PC-9 (cell line): ENCODE measurements at regions not wholly inside any gene's neighbourhood (a gene's known extent, or its start where the extent isn't known, plus 50 kb on each side); places are given as distances from the start of the nearest gene placed in this dataset.

Experiments
- BruUV-seq: library from RNA; stranded (reverse); fragments of 400-500 nt; replicated peaks from 2 replicates; lab custom pipeline; 2021; lab: Mats Ljungman, UMichigan
- CTCF ChIA-PET: fragments of 300-600 bp; sonication (Branson Sonifier 250); formaldehyde crosslinking; loops from one replicate; lab custom pipeline; 2022; ENCODE audit warnings: antibody characterized with exemption; lab: Charles Lee
- POLR2A ChIA-PET: fragments of 300-600 bp; sonication (Branson Sonifier 250); formaldehyde crosslinking; loops from one replicate; lab custom pipeline; 2022; ENCODE audit warnings: antibody characterized with exemption; ENCODE audit not compliant: unreplicated experiment; lab: Charles Lee
- DNase-seq, 2 experiments: peaks; one replicate each; pipeline versions ENCODE4 v3.0.0 to v3.0.0-alpha.2; 2015 to 2022; ENCODE audit warnings: mixed read lengths in 1 of 2
- H2AFZ ChIP-seq: fragments of 200-600 bp; sonication (generic); 2 replicates; pipeline ENCODE4 v1.8.1; 2017; ENCODE audit warnings: antibody characterized with exemption
- H3F3A ChIP-seq: fragments of 200-600 bp; sonication (generic); 2 replicates; pipeline ENCODE4 v1.8.1; 2017; ENCODE audit warnings: antibody characterized with exemption, mild to moderate bottlenecking, low read depth; ENCODE audit not compliant: insufficient read depth
- H3K27ac ChIP-seq: fragments of 200-600 bp; sonication (generic); 2 replicates; pipeline ENCODE4 v1.6.1; 2016; ENCODE audit warnings: mixed run types
- H3K27me3 ChIP-seq: fragments of 200-600 bp; sonication (generic); 2 replicates; pipeline ENCODE4 v1.6.1; 2016; ENCODE audit warnings: low read depth, mixed run types; ENCODE audit not compliant: insufficient read depth
- H3K36me3 ChIP-seq: fragments of 200-600 bp; sonication (generic); 2 replicates; pipeline ENCODE4 v1.6.1; 2016; ENCODE audit warnings: low read depth, mixed run types
- H3K4me1 ChIP-seq: fragments of 200-600 bp; sonication (generic); replicated peaks from 2 replicates; pipeline ENCODE4 v1.6.1; 2016; ENCODE audit warnings: mixed run types; ENCODE audit not compliant: insufficient read depth
- H3K4me2 ChIP-seq: fragments of 200-600 bp; sonication (generic); 2 replicates; pipeline ENCODE4 v1.6.1; 2017; ENCODE audit warnings: mixed run types
- H3K4me3 ChIP-seq: fragments of 200-600 bp; sonication (generic); 2 replicates; pipeline ENCODE4 v1.6.1; 2016; ENCODE audit warnings: mixed run types
- H3K79me2 ChIP-seq: fragments of 200-600 bp; sonication (generic); 2 replicates; pipeline ENCODE4 v1.6.1; 2017; ENCODE audit warnings: low read depth, mixed run types
- H3K9me2 ChIP-seq: fragments of 200-600 bp; sonication (generic); 2 replicates; pipeline ENCODE4 v1.8.1; 2017; ENCODE audit warnings: mild to moderate bottlenecking; ENCODE audit not compliant: insufficient read depth
- H3K9me3 ChIP-seq: fragments of 200-600 bp; sonication (generic); 2 replicates; pipeline ENCODE4 v1.8.1; 2016; ENCODE audit warnings: low read depth; ENCODE audit not compliant: insufficient read depth
- H4K20me1 ChIP-seq: fragments of 200-600 bp; sonication (generic); 2 replicates; pipeline ENCODE4 v1.8.1; 2017; ENCODE audit not compliant: insufficient read depth
- CTCF ChIP-seq: fragments of 200-600 bp; sonication (generic); conservative IDR thresholded peaks from 2 replicates; pipeline ENCODE4 v1.6.1; 2017; ENCODE audit warnings: mixed run types, antibody characterized with exemption, mild to moderate bottlenecking, moderate library complexity
- EZH2 ChIP-seq: fragments of 200-600 bp; sonication (generic); IDR thresholded peaks from 2 replicates; pipeline ENCODE4 v1.8.0; 2017; ENCODE audit warnings: antibody characterized with exemption, low read depth
- intact Hi-C: fragments of 100-400 bp; cut with micrococcal nuclease; formaldehyde crosslinking; loops from one replicate; pipeline ENCODE4 v1.10.0; 2022; ENCODE audit not compliant: unreplicated experiment

- TF ChIP-seq EZH2 (no peak), CTCF (no peak)
- POLR2A ChIA-PET = no interaction called here
These were observed 194.8 kb upstream of the TBX3 start for GRCh38 chr12:114878781-114879180.

GRCh38 chr12:114876968-114877680 is 193.1 kb upstream of the TBX3 start:
- H3K4me3 ChIP-seq = no peak overlapping the region
- no peaks in the 10 kb centered on the region for H4K20me1 ChIP-seq
- no peak overlapping the region for H3K4me2 ChIP-seq
- no peaks in the 10 kb centered on the region for H3K9me2 ChIP-seq
- H3K27me3 ChIP-seq = peaks cover 15% of the 10 kb centered on the region
- H3F3A ChIP-seq = no peaks in the 10 kb centered on the region
- H3K79me2 ChIP-seq = no peaks in the 10 kb centered on the region
- TF ChIP-seq CTCF (no peak), EZH2 (no peak)
- H3K4me1 ChIP-seq = no peaks in the 10 kb centered on the region
- no peak overlapping the region for H2AFZ ChIP-seq
- CTCF ChIA-PET = interaction anchor here (0.6 kb wide), 1 partner anchor 1825 kb away, joined by 3 read pairs; no protein-coding TSS in a partner anchor
- no peak for DNase-seq
- H3K36me3 ChIP-seq = no peaks in the 10 kb centered on the region
- intact Hi-C loops = no loop called here
- H3K27ac ChIP-seq = no peak overlapping the region
- no TSS peak for BruUV-seq
- POLR2A ChIA-PET = no interaction called here
- no peaks in the 10 kb centered on the region for H3K9me3 ChIP-seq

More at GRCh38 chr12:114878781-114879180, 194.8 kb upstream of the TBX3 start:
- H3K27ac ChIP-seq = no peak overlapping the region
- H3K79me2 ChIP-seq = no peaks in the 10 kb centered on the region
- CTCF ChIA-PET = no interaction called here
- H3K4me2 ChIP-seq = no peak overlapping the region
- peaks cover 16% of the 10 kb centered on the region for H3K27me3 ChIP-seq
- intact Hi-C loops = no loop called here
- DNase-seq = no peak
- H3K9me3 ChIP-seq = no peaks in the 10 kb centered on the region
- no peak overlapping the region for H2AFZ ChIP-seq
- no TSS peak for BruUV-seq
- H3F3A ChIP-seq = no peaks in the 10 kb centered on the region
- no peak overlapping the region for H3K4me3 ChIP-seq
- no peaks in the 10 kb centered on the region for H3K4me1 ChIP-seq
- H4K20me1 ChIP-seq = no peaks in the 10 kb centered on the region
- H3K36me3 ChIP-seq = no peaks in the 10 kb centered on the region
- no peaks in the 10 kb centered on the region for H3K9me2 ChIP-seq

- H3K4me1 ChIP-seq = no peaks in the 10 kb centered on the region
- no peak overlapping the region for H3K4me2 ChIP-seq
- TF ChIP-seq EZH2 (no peak), CTCF (no peak)
- POLR2A ChIA-PET = no interaction called here
- no peaks in the 10 kb centered on the region for H3K9me3 ChIP-seq
- no peaks in the 10 kb centered on the region for H3K79me2 ChIP-seq
- no TSS peak for BruUV-seq
- CTCF ChIA-PET = no interaction called here
- no peak overlapping the region for H3K4me3 ChIP-seq
- DNase-seq = no peak
- H3K27me3 ChIP-seq = peaks cover 10% of the 10 kb centered on the region; the same call in 1 of the 2 replicates
- H3K9me2 ChIP-seq = no peaks in the 10 kb centered on the region
- intact Hi-C loops = no loop called here
- H3F3A ChIP-seq = no peaks in the 10 kb centered on the region
- no peak overlapping the region for H3K27ac ChIP-seq
- H3K36me3 ChIP-seq = no peaks in the 10 kb centered on the region
- no peaks in the 10 kb centered on the region for H4K20me1 ChIP-seq
- H2AFZ ChIP-seq = no peak overlapping the region
These were observed 191.3 kb upstream of the TBX3 start for GRCh38 chr12:114875313-114875712.
